ENCODE measurements at regions not wholly inside any gene's neighbourhood (a gene's known extent, or its start where the extent isn't known, plus 50 kb on each side); places are given as distances from the start of the nearest gene placed in this dataset.

GRCh38 chr10:84829131-84829530, 500.7 kb downstream of the CCSER2 start:
- Histone ChIP-seq H3K27ac (ENCODE audit: low read depth, low read length) (no peak overlapping the region), H3K79me2 (ENCODE audit: insufficient read depth, low read length) (no peaks in the 10 kb centered on the region), H3K27me3 (ENCODE audit: insufficient read depth, low read length) (no peaks in the 10 kb centered on the region), H3K9ac (ENCODE audit: low read length) (no peak overlapping the region), H3K4me3 (ENCODE audit: insufficient read depth, low read depth, low read length) (no peak overlapping the region), H2AFZ (ENCODE audit: low read depth, low read length) (no peak overlapping the region), H3K9me3 (ENCODE audit: insufficient read depth, low read depth, low read length) (no peaks in the 10 kb centered on the region), H3K36me3 (ENCODE audit: insufficient read depth, low read length) (no peaks in the 10 kb centered on the region), H3K4me1 (ENCODE audit: insufficient read depth, low read length) (peaks cover 22% of the 10 kb centered on the region), H3K4me2 (ENCODE audit: low read length) (peak overlapping the region; percentile 69), H4K20me1 (ENCODE audit: insufficient read depth, low read length) (no peaks in the 10 kb centered on the region)
- DNase-seq (ENCODE audit: low read depth): no peak
- Mint-ChIP-seq H3K36me3 (ENCODE audit: low read depth, unreplicated experiment) (no peaks in the 10 kb centered on the region), H3K9me3 (ENCODE audit: unreplicated experiment) (no peaks in the 10 kb centered on the region), H3K4me1 (ENCODE audit: low read depth, unreplicated experiment) (peaks cover 46% of the 10 kb centered on the region), H3K27ac (ENCODE audit: unreplicated experiment) (peak overlapping the region; percentile 34), H3K27me3 (ENCODE audit: low read depth, unreplicated experiment) (no peaks in the 10 kb centered on the region), H3K4me3 (ENCODE audit: unreplicated experiment) (no peak overlapping the region)
- no peak for TF ChIP-seq EZH2 (IDR thresholded peaks at IDR 0.05; ENCODE audit: insufficient read depth, low read length)
- TF ChIP-seq, protein P1, sequence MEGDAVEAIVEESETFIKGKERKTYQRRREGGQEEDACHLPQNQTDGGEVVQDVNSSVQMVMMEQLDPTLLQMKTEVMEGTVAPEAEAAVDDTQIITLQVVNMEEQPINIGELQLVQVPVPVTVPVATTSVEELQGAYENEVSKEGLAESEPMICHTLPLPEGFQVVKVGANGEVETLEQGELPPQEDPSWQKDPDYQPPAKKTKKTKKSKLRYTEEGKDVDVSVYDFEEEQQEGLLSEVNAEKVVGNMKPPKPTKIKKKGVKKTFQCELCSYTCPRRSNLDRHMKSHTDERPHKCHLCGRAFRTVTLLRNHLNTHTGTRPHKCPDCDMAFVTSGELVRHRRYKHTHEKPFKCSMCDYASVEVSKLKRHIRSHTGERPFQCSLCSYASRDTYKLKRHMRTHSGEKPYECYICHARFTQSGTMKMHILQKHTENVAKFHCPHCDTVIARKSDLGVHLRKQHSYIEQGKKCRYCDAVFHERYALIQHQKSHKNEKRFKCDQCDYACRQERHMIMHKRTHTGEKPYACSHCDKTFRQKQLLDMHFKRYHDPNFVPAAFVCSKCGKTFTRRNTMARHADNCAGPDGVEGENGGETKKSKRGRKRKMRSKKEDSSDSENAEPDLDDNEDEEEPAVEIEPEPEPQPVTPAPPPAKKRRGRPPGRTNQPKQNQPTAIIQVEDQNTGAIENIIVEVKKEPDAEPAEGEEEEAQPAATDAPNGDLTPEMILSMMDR (IDR thresholded peaks at IDR 0.05; ENCODE audit: insufficient read depth, low read depth, low read length): no peak
- FAIRE-seq: no peak

GRCh38 chr10:84837041-84837812, 508.8 kb downstream of the CCSER2 start:
- no peaks in the 10 kb centered on the region for H3K36me3 Mint-ChIP-seq (ENCODE audit: low read depth, unreplicated experiment)

More at GRCh38 chr10:84837041-84837812, 508.8 kb downstream of the CCSER2 start:
- Mint-ChIP-seq H3K4me1 (ENCODE audit: low read depth, unreplicated experiment) (peaks cover 8% of the 10 kb centered on the region), H3K4me3 (ENCODE audit: unreplicated experiment) (no peak overlapping the region), H3K27ac (ENCODE audit: unreplicated experiment) (no peak overlapping the region), H3K27me3 (ENCODE audit: low read depth, unreplicated experiment) (peaks cover 6% of the 10 kb centered on the region), H3K9me3 (ENCODE audit: unreplicated experiment) (no peaks in the 10 kb centered on the region)
- Histone ChIP-seq H3K4me3 (ENCODE audit: insufficient read depth, low read depth, low read length) (no peak overlapping the region), H3K4me1 (ENCODE audit: insufficient read depth, low read length) (no peaks in the 10 kb centered on the region), H3K36me3 (ENCODE audit: insufficient read depth, low read length) (no peaks in the 10 kb centered on the region), H3K9me3 (ENCODE audit: insufficient read depth, low read depth, low read length) (no peaks in the 10 kb centered on the region), H2AFZ (ENCODE audit: low read depth, low read length) (no peak overlapping the region), H3K4me2 (ENCODE audit: low read length) (no peak overlapping the region), H3K27me3 (ENCODE audit: insufficient read depth, low read length) (no peaks in the 10 kb centered on the region), H3K27ac (ENCODE audit: low read depth, low read length) (no peak overlapping the region), H3K9ac (ENCODE audit: low read length) (no peak overlapping the region), H4K20me1 (ENCODE audit: insufficient read depth, low read length) (no peaks in the 10 kb centered on the region), H3K79me2 (ENCODE audit: insufficient read depth, low read length) (no peaks in the 10 kb centered on the region)
- DNase-seq (ENCODE audit: low read depth) (no peak), FAIRE-seq (no peak)
- TF ChIP-seq, protein P1 (IDR thresholded peaks at IDR 0.05; ENCODE audit: insufficient read depth, low read depth, low read length): no peak
- no peak for TF ChIP-seq EZH2 (IDR thresholded peaks at IDR 0.05; ENCODE audit: insufficient read depth, low read length)
